ENCODE measurements at regions not wholly inside any gene's neighbourhood (a gene's known extent, or its start where the extent isn't known, plus 50 kb on each side); places are given as distances from the start of the nearest gene placed in this dataset.

DNA sequence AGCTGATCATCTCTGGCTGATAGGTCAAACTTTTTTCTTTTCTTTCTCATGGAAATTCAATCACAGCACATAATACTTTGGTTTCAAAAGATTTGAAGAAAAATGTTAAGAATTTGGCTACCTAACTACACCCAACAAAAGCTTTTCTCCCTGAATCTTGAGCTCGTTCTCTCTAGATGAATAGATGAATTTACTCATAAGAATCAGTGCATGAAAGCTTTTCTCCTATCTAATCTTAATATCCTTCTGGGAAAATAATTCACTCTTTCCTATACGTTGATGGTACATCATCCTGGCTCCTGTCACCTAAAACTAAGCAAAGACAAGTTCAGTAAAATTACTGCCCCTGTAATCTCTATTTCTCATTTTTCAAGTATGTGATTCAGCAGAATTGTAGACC, 1479.1 kb downstream of the DPP10 start:
- Histone ChIP-seq H3K9me3 (ENCODE audit: control insufficient read depth in 4 of 4, low read length in 3 of 4) (no peaks in the 10 kb centered on the region), H3K27me3 (ENCODE audit: control insufficient read depth in 4 of 4, insufficient read depth in 4 of 4, low read length in 3 of 4) (no peaks in the 10 kb centered on the region), H3K27ac (ENCODE audit: low read depth in 1 of 2, low read length in 2 of 2) (no peak overlapping the region), H3K36me3 (ENCODE audit: control insufficient read depth in 4 of 4, insufficient read depth in 3 of 4, low read depth in 1 of 4, low read length in 3 of 4) (no peaks in the 10 kb centered on the region), H3K9ac (ENCODE audit: low read depth in 1 of 2, low read length in 2 of 2) (no peak overlapping the region), H3K4me1 (ENCODE audit: control insufficient read depth in 4 of 4, insufficient read depth in 4 of 4, low read length in 3 of 4) (no peaks in the 10 kb centered on the region), H3K4me3 (ENCODE audit: low read depth in 1 of 3, low read length in 3 of 3) (no peak overlapping the region)
- DNase-seq (ENCODE audit: low spot score), result no peak
- 67% methylated on average over 2 of the region's 2 CpGs for WGBS
- no peak for TF ChIP-seq GABPA (IDR thresholded peaks at IDR 0.05 in 1 of 2, conservative IDR thresholded peaks at IDR 0.05 in 1 of 2)

DNA sequence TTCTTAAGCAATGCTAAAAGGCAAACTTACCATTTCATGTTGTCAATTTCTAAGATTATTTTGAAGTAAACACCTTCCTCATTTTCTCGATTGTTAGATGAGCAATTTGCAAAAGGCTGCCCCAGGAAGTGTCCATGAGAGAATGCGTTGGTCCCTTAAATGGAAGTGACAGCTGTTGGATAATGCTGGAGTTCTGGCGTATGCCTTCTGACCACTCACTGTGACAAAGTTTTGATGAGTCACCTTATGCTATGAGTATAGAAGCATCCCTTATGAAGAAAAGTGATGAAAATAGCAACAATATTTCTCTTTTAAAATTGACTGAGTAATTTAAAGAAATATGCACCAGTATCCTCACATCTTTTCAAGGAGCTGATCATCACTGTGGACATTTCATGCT, 1497.5 kb downstream of the DPP10 start:
- no peaks in the 10 kb centered on the region for H3K9me3 ChIP-seq (ENCODE audit: control insufficient read depth in 4 of 4, low read length in 3 of 4)
- 73% methylated on average over 3 of the region's 3 CpGs for WGBS
- H3K9ac ChIP-seq (ENCODE audit: low read depth in 1 of 2, low read length in 2 of 2), result no peak overlapping the region
- H3K27me3 ChIP-seq (ENCODE audit: control insufficient read depth in 4 of 4, insufficient read depth in 4 of 4, low read length in 3 of 4), result no peaks in the 10 kb centered on the region
- H3K4me1 ChIP-seq (ENCODE audit: control insufficient read depth in 4 of 4, insufficient read depth in 4 of 4, low read length in 3 of 4), result no peaks in the 10 kb centered on the region
- TF ChIP-seq EGR1 (IDR thresholded peaks at IDR 0.05; ENCODE audit: low read depth in 2 of 2) (no peak), FOXA2 (IDR thresholded peaks at IDR 0.05) (no peak), NR2F2 (IDR thresholded peaks at IDR 0.05) (no peak), HNF4G (IDR thresholded peaks at IDR 0.05) (no peak), SP1 (IDR thresholded peaks at IDR 0.05) (no peak), TAF1 (conservative IDR thresholded peaks at IDR 0.05) (no peak)
- TF ChIP-seq, protein P1, sequence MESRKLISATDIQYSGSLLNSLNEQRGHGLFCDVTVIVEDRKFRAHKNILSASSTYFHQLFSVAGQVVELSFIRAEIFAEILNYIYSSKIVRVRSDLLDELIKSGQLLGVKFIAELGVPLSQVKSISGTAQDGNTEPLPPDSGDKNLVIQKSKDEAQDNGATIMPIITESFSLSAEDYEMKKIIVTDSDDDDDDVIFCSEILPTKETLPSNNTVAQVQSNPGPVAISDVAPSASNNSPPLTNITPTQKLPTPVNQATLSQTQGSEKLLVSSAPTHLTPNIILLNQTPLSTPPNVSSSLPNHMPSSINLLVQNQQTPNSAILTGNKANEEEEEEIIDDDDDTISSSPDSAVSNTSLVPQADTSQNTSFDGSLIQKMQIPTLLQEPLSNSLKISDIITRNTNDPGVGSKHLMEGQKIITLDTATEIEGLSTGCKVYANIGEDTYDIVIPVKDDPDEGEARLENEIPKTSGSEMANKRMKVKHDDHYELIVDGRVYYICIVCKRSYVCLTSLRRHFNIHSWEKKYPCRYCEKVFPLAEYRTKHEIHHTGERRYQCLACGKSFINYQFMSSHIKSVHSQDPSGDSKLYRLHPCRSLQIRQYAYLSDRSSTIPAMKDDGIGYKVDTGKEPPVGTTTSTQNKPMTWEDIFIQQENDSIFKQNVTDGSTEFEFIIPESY (IDR thresholded peaks at IDR 0.05), result no peak
- TF ChIP-seq, protein P2, sequence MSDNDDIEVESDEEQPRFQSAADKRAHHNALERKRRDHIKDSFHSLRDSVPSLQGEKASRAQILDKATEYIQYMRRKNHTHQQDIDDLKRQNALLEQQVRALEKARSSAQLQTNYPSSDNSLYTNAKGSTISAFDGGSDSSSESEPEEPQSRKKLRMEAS (IDR thresholded peaks at IDR 0.05), result no peak
- TF ChIP-seq, protein P3, sequence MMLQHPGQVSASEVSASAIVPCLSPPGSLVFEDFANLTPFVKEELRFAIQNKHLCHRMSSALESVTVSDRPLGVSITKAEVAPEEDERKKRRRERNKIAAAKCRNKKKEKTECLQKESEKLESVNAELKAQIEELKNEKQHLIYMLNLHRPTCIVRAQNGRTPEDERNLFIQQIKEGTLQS (IDR thresholded peaks at IDR 0.05), result no peak
- H3K27ac ChIP-seq (ENCODE audit: low read depth in 1 of 2, low read length in 2 of 2), result no peak overlapping the region
- H3K4me3 ChIP-seq (ENCODE audit: low read depth in 1 of 3, low read length in 3 of 3), result no peak overlapping the region
- no peaks in the 10 kb centered on the region for H3K36me3 ChIP-seq (ENCODE audit: control insufficient read depth in 4 of 4, insufficient read depth in 3 of 4, low read depth in 1 of 4, low read length in 3 of 4)
- no peak for DNase-seq (ENCODE audit: low spot score)

DNA sequence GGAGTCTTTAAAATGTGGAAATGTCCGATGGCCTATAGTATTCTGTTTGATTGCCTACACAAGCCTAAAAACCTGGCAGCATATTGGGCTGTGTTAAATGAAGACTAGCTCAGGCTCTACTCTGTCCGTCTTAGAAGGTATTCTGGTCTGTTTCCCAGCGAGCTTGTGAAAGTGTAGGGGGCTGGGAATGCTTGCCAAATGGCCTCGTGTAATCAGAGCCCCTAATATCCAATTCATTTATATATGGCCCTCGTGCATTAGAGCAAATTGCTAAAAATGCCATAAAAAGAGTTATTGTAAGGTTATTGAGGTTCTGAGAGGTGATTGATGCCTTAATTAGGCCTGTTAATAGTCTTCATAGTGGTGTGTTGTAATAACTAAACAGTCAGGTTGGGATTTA, 1500.4 kb downstream of the DPP10 start:
- Histone ChIP-seq H3K9me3 (ENCODE audit: control insufficient read depth in 4 of 4, low read length in 3 of 4) (no peaks in the 10 kb centered on the region), H3K27ac (ENCODE audit: low read depth in 1 of 2, low read length in 2 of 2) (no peak overlapping the region), H3K27me3 (ENCODE audit: control insufficient read depth in 4 of 4, insufficient read depth in 4 of 4, low read length in 3 of 4) (no peaks in the 10 kb centered on the region), H3K4me1 (ENCODE audit: control insufficient read depth in 4 of 4, insufficient read depth in 4 of 4, low read length in 3 of 4) (no peaks in the 10 kb centered on the region), H3K4me3 (ENCODE audit: low read depth in 1 of 3, low read length in 3 of 3) (no peak overlapping the region), H3K36me3 (ENCODE audit: control insufficient read depth in 4 of 4, insufficient read depth in 3 of 4, low read depth in 1 of 4, low read length in 3 of 4) (no peaks in the 10 kb centered on the region), H3K9ac (ENCODE audit: low read depth in 1 of 2, low read length in 2 of 2) (no peak overlapping the region)
- 56% methylated on average over 5 of the region's 5 CpGs for WGBS
- TF ChIP-seq FOXA2 (IDR thresholded peaks at IDR 0.05), result no peak
- TF ChIP-seq, protein P2 (IDR thresholded peaks at IDR 0.05), result no peak
- DNase-seq (ENCODE audit: low spot score), result no peak

DNA sequence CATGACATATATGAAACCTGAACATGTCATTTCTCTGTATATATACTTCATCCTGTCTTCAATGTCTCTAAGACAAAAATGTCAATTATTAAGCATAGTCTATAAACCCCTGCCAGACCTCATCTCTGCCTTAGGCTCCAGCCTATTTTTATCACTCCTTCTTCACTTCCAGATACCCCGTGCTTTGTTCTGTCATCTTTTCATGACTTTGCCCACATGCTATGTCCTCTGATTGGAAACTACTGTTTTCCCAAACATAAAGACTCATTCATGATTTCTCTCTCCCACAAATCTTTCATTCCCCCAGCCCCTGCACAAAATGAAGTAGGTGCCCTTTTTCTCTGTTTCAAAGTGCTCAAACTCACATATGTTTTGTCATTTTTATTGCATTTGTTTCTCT, 1503.9 kb downstream of the DPP10 start:
- no peak overlapping the region for H3K9ac ChIP-seq (ENCODE audit: low read depth in 1 of 2, low read length in 2 of 2)
- WGBS, result 77% methylated on average over 1 of the region's 1 CpG
- no peaks in the 10 kb centered on the region for H3K9me3 ChIP-seq (ENCODE audit: control insufficient read depth in 4 of 4, low read length in 3 of 4)
- no peak overlapping the region for H3K4me3 ChIP-seq (ENCODE audit: low read depth in 1 of 3, low read length in 3 of 3)
- no peak overlapping the region for H3K27ac ChIP-seq (ENCODE audit: low read depth in 1 of 2, low read length in 2 of 2)
- no peak for DNase-seq (ENCODE audit: low spot score)
- H3K4me1 ChIP-seq (ENCODE audit: control insufficient read depth in 4 of 4, insufficient read depth in 4 of 4, low read length in 3 of 4), result no peaks in the 10 kb centered on the region
- no peaks in the 10 kb centered on the region for H3K27me3 ChIP-seq (ENCODE audit: control insufficient read depth in 4 of 4, insufficient read depth in 4 of 4, low read length in 3 of 4)
- no peaks in the 10 kb centered on the region for H3K36me3 ChIP-seq (ENCODE audit: control insufficient read depth in 4 of 4, insufficient read depth in 3 of 4, low read depth in 1 of 4, low read length in 3 of 4)
- TF ChIP-seq, protein P1 (IDR thresholded peaks at IDR 0.05), result no peak
- no peak for TF ChIP-seq YY1 (IDR thresholded peaks at IDR 0.05)
- no peak for TF ChIP-seq RXRA (IDR thresholded peaks at IDR 0.05)
- no peak for TF ChIP-seq HNF4A (conservative IDR thresholded peaks at IDR 0.05)
- TF ChIP-seq EGR1 (IDR thresholded peaks at IDR 0.05; ENCODE audit: low read depth in 2 of 2), result no peak
- no peak for TF ChIP-seq SP1 (IDR thresholded peaks at IDR 0.05)
- TF ChIP-seq, protein P4, sequence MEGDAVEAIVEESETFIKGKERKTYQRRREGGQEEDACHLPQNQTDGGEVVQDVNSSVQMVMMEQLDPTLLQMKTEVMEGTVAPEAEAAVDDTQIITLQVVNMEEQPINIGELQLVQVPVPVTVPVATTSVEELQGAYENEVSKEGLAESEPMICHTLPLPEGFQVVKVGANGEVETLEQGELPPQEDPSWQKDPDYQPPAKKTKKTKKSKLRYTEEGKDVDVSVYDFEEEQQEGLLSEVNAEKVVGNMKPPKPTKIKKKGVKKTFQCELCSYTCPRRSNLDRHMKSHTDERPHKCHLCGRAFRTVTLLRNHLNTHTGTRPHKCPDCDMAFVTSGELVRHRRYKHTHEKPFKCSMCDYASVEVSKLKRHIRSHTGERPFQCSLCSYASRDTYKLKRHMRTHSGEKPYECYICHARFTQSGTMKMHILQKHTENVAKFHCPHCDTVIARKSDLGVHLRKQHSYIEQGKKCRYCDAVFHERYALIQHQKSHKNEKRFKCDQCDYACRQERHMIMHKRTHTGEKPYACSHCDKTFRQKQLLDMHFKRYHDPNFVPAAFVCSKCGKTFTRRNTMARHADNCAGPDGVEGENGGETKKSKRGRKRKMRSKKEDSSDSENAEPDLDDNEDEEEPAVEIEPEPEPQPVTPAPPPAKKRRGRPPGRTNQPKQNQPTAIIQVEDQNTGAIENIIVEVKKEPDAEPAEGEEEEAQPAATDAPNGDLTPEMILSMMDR (IDR thresholded peaks at IDR 0.05; ENCODE audit: low read depth, low read length, missing input control), result no peak
- no peak for TF ChIP-seq TAF1 (conservative IDR thresholded peaks at IDR 0.05)
- no peak for TF ChIP-seq FOXA1 (IDR thresholded peaks at IDR 0.05)
